CD4-positive, alpha-beta T cell (primary cell): ENCODE measurements at regions not wholly inside any gene's neighbourhood (a gene's known extent, or its start where the extent isn't known, plus 50 kb on each side); places are given as distances from the start of the nearest gene placed in this dataset.
A peak's percentile ranks its signal among the peaks of the same experiment; 100 is the strongest.
"Not testable (repeated sequence)": the region's sequence is repeated elsewhere in the genome, so short reads cannot be mapped to it uniquely, and the experiment has no call there.

ENCODE experiments used
- ATAC-seq: fragments of 200-7000 bp; cut with Tn5 transposase; one replicate; pipeline ENCODE4 v1.10.0; 2022; ENCODE audit warnings: mild to moderate bottlenecking; ENCODE audit not compliant: poor library complexity
- CTCF ChIA-PET: fragments of 350-600 bp; sonication (Branson Sonifier 250); formaldehyde crosslinking; loops from one replicate; lab custom pipeline; 2021; ENCODE audit warnings: antibody characterized with exemption, inconsistent platforms; lab: Charles Lee
- POLR2A ChIA-PET: fragments of 350-600 bp; sonication (Branson Sonifier 250); formaldehyde crosslinking; loops from one replicate; lab custom pipeline; 2021; ENCODE audit warnings: antibody characterized with exemption, inconsistent platforms; lab: Charles Lee
- DNase-seq, 14 experiments: peaks; one replicate each; pipeline ENCODE4 v3.0.0-alpha.2; 2013 to 2020; ENCODE audit warnings: mixed read lengths in 2 of 14
- H3K27ac ChIP-seq, 2 donors: one replicate each; pipeline versions ENCODE4 v1.5.1 to v1.7.0; 2013; ENCODE audit warnings: low read length in 2 of 2, low read depth in 1 of 2, mild to moderate bottlenecking in 1 of 2
- H3K27me3 ChIP-seq, 2 experiments: 1 replicate in 1 of 2; 2 replicates in 1 of 2; pipeline versions ENCODE4 v1.6.1 to v1.7.0; 2013; ENCODE audit warnings: low read length in 2 of 2, control low read depth in 1 of 2, mild to moderate bottlenecking in 1 of 2, moderate library complexity in 1 of 2; ENCODE audit not compliant: insufficient read depth in 2 of 2, control insufficient read depth in 1 of 2
- H3K36me3 ChIP-seq: one replicate; pipeline ENCODE4 v1.6.1; 2013; ENCODE audit warnings: low read length, control low read depth; ENCODE audit not compliant: insufficient read depth
- H3K4me1 ChIP-seq: one replicate; pipeline ENCODE4 v1.6.1; 2013; ENCODE audit warnings: low read length, control low read depth; ENCODE audit not compliant: insufficient read depth
- H3K4me3 ChIP-seq: one replicate; pipeline ENCODE4 v1.5.1; 2013; ENCODE audit warnings: mild to moderate bottlenecking, low read length, moderate library complexity
- H3K9me3 ChIP-seq, 2 experiments: 1 replicate in 1 of 2; 2 replicates in 1 of 2; pipeline versions ENCODE4 v1.6.1 to v1.7.0; 2013; ENCODE audit warnings: low read length in 2 of 2, mild to moderate bottlenecking in 2 of 2, control low read depth in 1 of 2, moderate library complexity in 1 of 2; ENCODE audit not compliant: control insufficient read depth in 1 of 2, insufficient read depth in 1 of 2
- H3K27ac Mint-ChIP-seq: one replicate; pipeline ENCODE4 v1.8.0; 2020; ENCODE audit warnings: mixed read lengths
- H3K27me3 Mint-ChIP-seq: one replicate; pipeline ENCODE4 v1.8.0; 2021; ENCODE audit warnings: mixed read lengths
- H3K36me3 Mint-ChIP-seq: one replicate; pipeline ENCODE4 v1.8.0; 2021; ENCODE audit warnings: low read depth, mixed read lengths
- H3K4me1 Mint-ChIP-seq: one replicate; pipeline ENCODE4 v1.8.0; 2021; ENCODE audit warnings: low read depth, mixed read lengths
- H3K4me3 Mint-ChIP-seq: one replicate; pipeline ENCODE4 v1.8.0; 2020; ENCODE audit warnings: mild to moderate bottlenecking, mixed read lengths
- H3K9me3 Mint-ChIP-seq: one replicate; pipeline ENCODE4 v1.8.0; 2020; ENCODE audit warnings: mixed read lengths
- intact Hi-C, 2 experiments: fragments of 100-400 bp; cut with DNase I in 1 of 2; cut with micrococcal nuclease in 1 of 2; formaldehyde crosslinking; loops; one replicate each; pipeline versions ENCODE4 v1.15.1 to v1.9.0; 2023 to 2025; cut with DNase I, micrococcal nuclease
- TF ChIP-seq, protein P1 (sequence below): fragments of 200-600 bp; IDR thresholded peaks from one replicate; pipeline ENCODE4 v1.8.0; 2022; ENCODE audit warnings: antibody characterized with exemption, mild to moderate bottlenecking

DNA sequence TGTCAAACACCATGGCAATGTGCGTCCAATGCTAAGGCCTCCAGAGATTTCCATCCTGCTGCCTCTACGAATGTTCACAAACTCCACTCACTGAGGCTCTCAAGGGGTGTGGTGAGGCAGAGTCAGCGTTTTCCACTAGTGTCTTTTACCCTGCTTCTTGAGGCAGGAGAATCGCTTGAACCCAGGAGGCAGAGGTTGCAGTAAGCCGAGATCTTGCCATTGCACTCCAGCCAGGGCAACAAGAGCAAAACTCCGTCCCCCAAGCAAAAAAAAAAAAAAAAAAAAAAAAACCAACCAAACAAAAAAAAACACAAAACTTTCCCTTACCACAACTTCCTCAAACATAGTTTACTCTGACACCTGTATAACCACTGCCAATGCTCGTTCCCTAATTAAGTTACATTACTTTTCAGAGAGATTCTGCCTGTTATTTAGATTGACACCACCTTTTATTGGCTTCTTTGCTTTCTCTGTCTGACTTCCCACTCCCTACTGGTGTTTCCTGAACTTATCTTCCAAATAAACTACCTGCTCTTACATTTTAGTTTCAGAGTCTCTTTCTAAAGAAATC lies 102.1 kb upstream of the ZNF746 start:
- Histone ChIP-seq H3K27ac (no peak overlapping the region), H3K4me1 (peaks cover 19% of the 10 kb centered on the region), H3K9me3 (no peaks in the 10 kb centered on the region), H3K4me3 (no peak overlapping the region), H3K27me3 (no peaks in the 10 kb centered on the region), H3K36me3 (peaks cover 33% of the 10 kb centered on the region)
- CTCF ChIA-PET, result interaction anchor here (1.3 kb wide), 1 partner anchor 25 kb away, joined by 8 read pairs; no protein-coding TSS in a partner anchor
- peak in 3 of 14 experiments; percentile 54 to 59 (median 59) for DNase-seq
- ATAC-seq, result peak; percentile 24
- Mint-ChIP-seq H3K9me3 (no peaks in the 10 kb centered on the region), H3K27me3 (no peaks in the 10 kb centered on the region), H3K36me3 (peaks cover 79% of the 10 kb centered on the region), H3K4me3 (peak overlapping the region; percentile 49), H3K27ac (peak overlapping the region; percentile 76), H3K4me1 (peaks cover 29% of the 10 kb centered on the region)
- intact Hi-C loops, result loop anchor here in 1 of 2 experiments (2.0 kb wide), 1 partner anchor 25 kb away; no protein-coding TSS in a partner anchor
- POLR2A ChIA-PET, result interaction anchor here (0.6 to 2.8 kb wide), 3 partner anchors 25 to 885 kb away, joined by 3 to 11 read pairs (median 3); no protein-coding TSS in a partner anchor
- TF ChIP-seq, protein P1, sequence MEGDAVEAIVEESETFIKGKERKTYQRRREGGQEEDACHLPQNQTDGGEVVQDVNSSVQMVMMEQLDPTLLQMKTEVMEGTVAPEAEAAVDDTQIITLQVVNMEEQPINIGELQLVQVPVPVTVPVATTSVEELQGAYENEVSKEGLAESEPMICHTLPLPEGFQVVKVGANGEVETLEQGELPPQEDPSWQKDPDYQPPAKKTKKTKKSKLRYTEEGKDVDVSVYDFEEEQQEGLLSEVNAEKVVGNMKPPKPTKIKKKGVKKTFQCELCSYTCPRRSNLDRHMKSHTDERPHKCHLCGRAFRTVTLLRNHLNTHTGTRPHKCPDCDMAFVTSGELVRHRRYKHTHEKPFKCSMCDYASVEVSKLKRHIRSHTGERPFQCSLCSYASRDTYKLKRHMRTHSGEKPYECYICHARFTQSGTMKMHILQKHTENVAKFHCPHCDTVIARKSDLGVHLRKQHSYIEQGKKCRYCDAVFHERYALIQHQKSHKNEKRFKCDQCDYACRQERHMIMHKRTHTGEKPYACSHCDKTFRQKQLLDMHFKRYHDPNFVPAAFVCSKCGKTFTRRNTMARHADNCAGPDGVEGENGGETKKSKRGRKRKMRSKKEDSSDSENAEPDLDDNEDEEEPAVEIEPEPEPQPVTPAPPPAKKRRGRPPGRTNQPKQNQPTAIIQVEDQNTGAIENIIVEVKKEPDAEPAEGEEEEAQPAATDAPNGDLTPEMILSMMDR, result no peak

DNA sequence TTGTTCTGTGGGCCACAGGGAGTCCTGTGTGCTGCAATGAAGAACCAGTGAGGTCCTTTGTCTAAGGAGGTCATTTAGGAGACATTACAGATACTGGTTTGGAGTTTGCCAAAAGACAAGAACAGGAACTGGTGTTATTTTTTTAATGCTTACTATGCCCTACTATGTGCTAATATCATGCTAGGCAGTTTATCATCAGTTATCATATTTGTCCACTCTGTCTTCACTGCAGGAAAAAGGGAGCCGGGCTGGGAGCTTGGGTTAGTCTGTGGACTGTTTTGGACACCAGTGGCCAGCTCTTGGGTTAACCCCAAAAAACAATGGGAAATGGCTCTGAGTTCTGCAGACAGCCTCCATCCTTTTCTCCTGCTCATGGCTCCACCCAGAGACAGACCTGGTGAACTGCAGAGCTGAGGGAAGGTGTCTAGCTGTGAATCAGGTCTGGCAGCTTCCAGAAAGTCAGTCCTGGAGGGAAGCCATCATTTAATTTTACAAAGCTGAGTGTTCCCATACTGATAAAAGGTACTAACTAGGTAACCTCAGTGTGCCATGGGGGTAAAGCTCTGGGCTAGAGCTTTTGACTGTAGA lies 101.2 kb upstream of the ZNF746 start:
- Histone ChIP-seq H3K9me3 (no peaks in the 10 kb centered on the region), H3K27ac (no peak overlapping the region), H3K4me1 (peaks cover 19% of the 10 kb centered on the region), H3K4me3 (no peak overlapping the region), H3K36me3 (peaks cover 37% of the 10 kb centered on the region), H3K27me3 (no peaks in the 10 kb centered on the region)
- Mint-ChIP-seq H3K9me3 (no peaks in the 10 kb centered on the region), H3K4me1 (peaks cover 29% of the 10 kb centered on the region), H3K27me3 (no peaks in the 10 kb centered on the region), H3K36me3 (peaks cover 79% of the 10 kb centered on the region), H3K4me3 (no peak overlapping the region), H3K27ac (peak overlapping the region; percentile 76)
- ChIA-PET POLR2A (interaction anchor here (1.2 to 2.8 kb wide), 2 partner anchors 26 kb away, joined by 3 to 11 read pairs; no protein-coding TSS in a partner anchor), CTCF (interaction anchor here (1.2 to 1.3 kb wide), 2 partner anchors 15 to 26 kb away, joined by 3 to 8 read pairs; no protein-coding TSS in a partner anchor)
- ATAC-seq (no peak), DNase-seq (peak in 2 of 14 experiments; percentile 31 to 34)
- intact Hi-C loops, result no loop called here
- TF ChIP-seq, protein P1, result no peak

DNA sequence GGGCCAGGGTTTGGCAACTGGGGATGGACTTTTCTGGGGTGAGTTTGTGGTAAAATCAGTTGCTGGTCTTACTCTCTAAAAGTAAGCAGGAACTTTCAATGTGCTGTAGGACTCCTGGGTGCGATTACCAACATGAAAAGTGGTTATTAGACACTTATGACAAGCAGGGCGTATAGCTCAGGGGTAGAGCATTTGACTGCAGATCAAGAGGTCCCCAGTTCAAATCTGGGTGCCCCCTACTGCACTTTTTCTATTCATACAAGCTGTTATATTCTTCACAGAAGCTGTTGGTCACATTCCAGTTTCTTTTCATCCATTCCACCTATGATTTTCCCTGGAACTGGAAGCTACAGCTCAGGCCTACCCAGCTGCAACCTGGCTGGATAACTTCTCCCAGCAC lies 100.2 kb upstream of the ZNF746 start:
- CTCF ChIA-PET, H3K27me3 Mint-ChIP-seq, H3K27me3 ChIP-seq, ATAC-seq, H3K4me3 ChIP-seq, DNase-seq, H3K27ac ChIP-seq, intact Hi-C loops, H3K9me3 ChIP-seq, H3K9me3 Mint-ChIP-seq, H3K4me3 Mint-ChIP-seq: not testable (repeated sequence)
- Mint-ChIP-seq H3K4me1 (peaks cover 29% of the 10 kb centered on the region), H3K36me3 (peaks cover 72% of the 10 kb centered on the region), H3K27ac (peak overlapping the region; percentile 28)
- H3K4me1 ChIP-seq, result peaks cover 19% of the 10 kb centered on the region
- H3K36me3 ChIP-seq, result peaks cover 43% of the 10 kb centered on the region
- POLR2A ChIA-PET, result interaction anchor here (1.2 kb wide), 1 partner anchor 27 kb away, joined by 3 read pairs; no protein-coding TSS in a partner anchor
